ENCODE measurements at regions not wholly inside any gene's neighbourhood (a gene's known extent, or its start where the extent isn't known, plus 50 kb on each side); places are given as distances from the start of the nearest gene placed in this dataset.
A peak's percentile ranks its signal among the peaks of the same experiment; 100 is the strongest.

DNA sequence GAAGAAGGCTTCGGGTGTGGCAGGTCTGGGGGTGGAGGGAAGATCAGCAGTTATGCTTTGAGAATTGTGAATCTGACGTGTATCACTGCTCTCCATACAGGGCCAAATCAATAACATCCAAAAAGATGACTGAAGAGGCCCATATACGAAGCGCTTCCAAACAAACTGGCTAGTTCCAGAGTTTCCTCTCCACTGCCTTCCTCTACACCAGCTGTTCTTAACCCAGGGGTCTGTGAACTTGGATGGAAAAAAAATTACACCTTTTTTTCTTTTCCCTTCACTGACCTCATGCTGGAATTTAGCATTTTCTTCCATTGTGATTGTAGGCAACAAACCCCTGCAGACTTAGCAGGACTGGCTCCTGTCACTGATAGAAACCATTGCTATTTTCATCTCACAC lies 77.1 kb upstream of the NBL1 start:
- TF ChIP-seq, protein P1, sequence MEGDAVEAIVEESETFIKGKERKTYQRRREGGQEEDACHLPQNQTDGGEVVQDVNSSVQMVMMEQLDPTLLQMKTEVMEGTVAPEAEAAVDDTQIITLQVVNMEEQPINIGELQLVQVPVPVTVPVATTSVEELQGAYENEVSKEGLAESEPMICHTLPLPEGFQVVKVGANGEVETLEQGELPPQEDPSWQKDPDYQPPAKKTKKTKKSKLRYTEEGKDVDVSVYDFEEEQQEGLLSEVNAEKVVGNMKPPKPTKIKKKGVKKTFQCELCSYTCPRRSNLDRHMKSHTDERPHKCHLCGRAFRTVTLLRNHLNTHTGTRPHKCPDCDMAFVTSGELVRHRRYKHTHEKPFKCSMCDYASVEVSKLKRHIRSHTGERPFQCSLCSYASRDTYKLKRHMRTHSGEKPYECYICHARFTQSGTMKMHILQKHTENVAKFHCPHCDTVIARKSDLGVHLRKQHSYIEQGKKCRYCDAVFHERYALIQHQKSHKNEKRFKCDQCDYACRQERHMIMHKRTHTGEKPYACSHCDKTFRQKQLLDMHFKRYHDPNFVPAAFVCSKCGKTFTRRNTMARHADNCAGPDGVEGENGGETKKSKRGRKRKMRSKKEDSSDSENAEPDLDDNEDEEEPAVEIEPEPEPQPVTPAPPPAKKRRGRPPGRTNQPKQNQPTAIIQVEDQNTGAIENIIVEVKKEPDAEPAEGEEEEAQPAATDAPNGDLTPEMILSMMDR (conservative IDR thresholded peaks at IDR 0.05; ENCODE audit: low read depth, low read length), result no peak
- no peak for DNase-seq (ENCODE audit: low read depth)
- H3K4me3 ChIP-seq (ENCODE audit: low read depth, low read length), result no peak overlapping the region

DNA sequence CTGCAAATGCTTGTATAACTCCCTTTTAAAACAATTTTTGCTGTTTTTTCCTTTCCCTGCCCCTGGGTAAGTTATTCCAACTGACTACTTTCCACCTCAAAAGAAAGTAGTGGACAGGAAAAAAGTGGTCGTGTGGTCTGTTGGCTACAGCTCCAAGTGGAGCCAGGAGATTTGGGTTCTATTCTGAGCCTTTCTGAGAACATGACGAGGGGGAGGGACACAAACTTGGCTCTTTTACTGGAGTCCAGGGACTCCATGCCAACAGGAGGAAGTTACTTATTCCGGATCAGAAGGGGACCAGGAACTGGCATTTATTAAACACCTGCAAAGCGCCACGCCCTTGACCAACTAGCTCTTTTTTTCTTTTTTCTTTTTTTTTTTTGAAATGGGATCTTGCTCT lies 79.0 kb upstream of the CAPZB start:
- no peak for DNase-seq (ENCODE audit: low read depth)
- TF ChIP-seq, protein P1 (conservative IDR thresholded peaks at IDR 0.05; ENCODE audit: low read depth, low read length), result no peak
- no peak overlapping the region for H3K4me3 ChIP-seq (ENCODE audit: low read depth, low read length)

DNA sequence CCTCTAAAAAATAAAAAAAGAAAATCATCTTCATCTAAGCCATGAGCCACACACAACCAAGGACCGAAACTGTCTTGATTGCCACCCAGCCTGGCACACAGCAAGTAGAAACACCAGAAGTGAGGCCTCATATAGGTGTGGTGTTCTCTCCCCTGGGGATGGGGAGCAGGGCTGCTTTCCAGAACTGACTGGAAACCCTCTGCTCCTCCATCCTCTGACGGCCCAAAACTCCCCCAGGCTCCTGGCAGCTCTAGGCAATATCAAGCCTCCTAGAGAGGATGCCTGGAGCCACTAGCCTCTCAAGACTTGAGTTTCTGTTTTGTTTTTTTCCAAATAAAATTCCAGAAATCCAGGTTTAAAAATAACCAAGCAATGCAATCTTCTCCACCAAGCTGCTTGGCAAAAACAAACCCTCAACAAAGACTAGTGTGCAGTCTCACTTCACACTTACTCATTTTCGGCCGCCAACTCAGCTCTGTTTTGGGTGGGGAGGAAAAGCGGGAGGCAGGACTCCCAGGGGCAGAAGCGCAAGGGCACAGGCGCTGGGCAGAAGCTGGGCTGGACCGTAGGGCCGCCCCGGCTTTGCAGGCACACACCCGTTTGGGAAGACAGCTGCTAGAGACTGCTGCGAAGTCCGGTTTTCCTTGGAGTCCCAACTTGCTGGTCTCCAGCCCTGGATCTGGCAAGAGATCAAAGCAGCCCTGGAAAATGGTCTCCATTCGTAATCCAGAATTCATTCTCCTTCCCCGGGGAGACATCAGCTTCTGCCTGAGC lies 78.2 kb upstream of the CAPZB start:
- peak; percentile 20 for DNase-seq (ENCODE audit: low read depth)
- TF ChIP-seq, protein P1 (conservative IDR thresholded peaks at IDR 0.05; ENCODE audit: low read depth, low read length), result no peak
- H3K4me3 ChIP-seq (ENCODE audit: low read depth, low read length), result peak overlapping the region; percentile 25

DNA sequence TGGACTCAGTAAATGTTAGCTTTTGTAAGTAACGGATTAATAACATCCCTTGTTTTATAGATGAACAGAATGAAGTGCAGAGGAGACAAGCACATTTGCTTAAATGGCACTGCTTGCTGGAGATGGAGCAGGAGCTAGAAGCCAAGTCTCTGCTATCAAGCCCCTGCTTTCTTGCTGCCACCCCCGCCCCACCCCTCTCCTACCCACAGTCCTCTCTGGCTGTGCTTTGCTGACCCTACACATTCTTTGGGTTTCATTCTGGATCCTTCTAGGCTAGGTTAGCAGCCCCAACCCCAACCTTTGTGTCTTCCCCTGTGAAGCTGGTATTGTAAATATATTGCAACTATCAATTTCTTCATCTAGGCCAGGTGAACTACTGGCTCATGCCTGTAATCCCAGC lies 77.5 kb upstream of the CAPZB start:
- no peak overlapping the region for H3K4me3 ChIP-seq (ENCODE audit: low read depth, low read length)
- no peak for DNase-seq (ENCODE audit: low read depth)
- TF ChIP-seq, protein P1 (conservative IDR thresholded peaks at IDR 0.05; ENCODE audit: low read depth, low read length), result no peak

DNA sequence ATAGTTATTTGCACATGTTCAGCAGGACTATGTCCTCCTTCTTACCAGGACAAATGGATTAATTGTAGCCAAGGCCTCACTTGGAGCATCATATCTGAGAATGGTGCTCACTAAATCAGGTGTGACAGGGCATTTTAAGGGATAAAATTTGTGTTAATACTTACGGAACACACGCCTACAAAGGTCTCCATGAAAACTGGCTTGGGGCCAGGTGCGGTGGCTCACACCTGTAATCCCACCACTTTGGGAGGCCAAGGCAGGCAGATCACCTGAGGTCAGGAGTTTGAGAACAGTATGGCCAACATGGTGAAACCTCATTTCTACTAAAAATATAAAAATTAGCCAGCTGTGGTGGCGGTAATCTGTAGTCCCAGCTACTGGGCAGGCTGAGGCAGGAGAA lies 75.1 kb upstream of the CAPZB start:
- no peak for DNase-seq (ENCODE audit: low read depth)
- H3K4me3 ChIP-seq (ENCODE audit: low read depth, low read length), result no peak overlapping the region
- TF ChIP-seq, protein P1 (conservative IDR thresholded peaks at IDR 0.05; ENCODE audit: low read depth, low read length), result no peak

DNA sequence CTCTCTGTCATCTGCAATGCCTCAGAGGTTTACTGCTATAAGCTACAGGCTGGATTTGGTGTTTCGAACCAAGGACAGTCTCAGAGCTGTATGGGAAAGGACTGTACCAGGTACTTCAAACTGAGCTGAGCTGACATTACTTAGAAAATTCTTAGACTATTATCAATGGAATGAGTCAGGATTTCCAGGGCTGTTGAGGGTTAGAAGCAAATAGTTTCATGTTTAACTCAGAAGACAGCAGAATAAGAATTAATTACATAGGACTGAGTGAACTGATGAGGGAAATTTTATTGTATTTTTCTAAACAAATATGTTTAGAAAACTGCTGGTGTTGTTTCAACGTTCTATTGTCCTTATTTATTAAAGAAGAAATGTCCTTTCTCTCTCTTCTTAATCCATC lies 74.3 kb upstream of the CAPZB start:
- peak; percentile 84 for DNase-seq (ENCODE audit: low read depth)
- no peak overlapping the region for H3K4me3 ChIP-seq (ENCODE audit: low read depth, low read length)
- TF ChIP-seq, protein P1 (conservative IDR thresholded peaks at IDR 0.05; ENCODE audit: low read depth, low read length), result no peak

DNA sequence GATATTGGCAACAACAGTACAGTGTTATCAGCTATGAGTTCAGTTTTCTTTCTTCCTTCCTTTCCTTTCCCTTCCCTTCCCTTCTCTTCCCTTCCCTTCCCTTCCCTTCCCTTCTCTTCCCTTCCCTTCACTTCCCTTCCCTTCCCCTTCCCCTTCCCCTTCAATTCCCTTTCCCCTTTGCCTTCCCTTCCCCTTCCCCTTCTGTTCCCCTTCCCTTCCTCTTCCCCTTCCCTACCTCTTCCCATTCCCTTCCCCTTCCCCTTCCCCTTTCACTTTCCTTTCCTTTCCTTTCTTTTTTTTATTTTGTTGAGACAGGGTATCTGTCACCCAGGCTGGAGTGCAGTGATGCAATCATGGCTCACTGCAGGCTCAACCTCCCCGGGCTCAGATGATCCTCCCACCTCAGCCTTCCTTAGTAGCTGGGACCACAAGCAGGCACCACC lies 72.3 kb upstream of the CAPZB start:
- no peak overlapping the region for H3K4me3 ChIP-seq (ENCODE audit: low read depth, low read length)
- peak; percentile 21 for DNase-seq (ENCODE audit: low read depth)
- TF ChIP-seq, protein P1 (conservative IDR thresholded peaks at IDR 0.05; ENCODE audit: low read depth, low read length), result no peak
